Ascending aorta (tissue), 2 donors: ENCODE measurements at regions not wholly inside any gene's neighbourhood (a gene's known extent, or its start where the extent isn't known, plus 50 kb on each side); places are given as distances from the start of the nearest gene placed in this dataset.

ENCODE experiments used
- DNase-seq, 2 donors: peaks; one replicate each; pipeline ENCODE4 v3.0.0-alpha.2; 2019; ENCODE audit warnings: low spot score in 2 of 2
- H3K27ac ChIP-seq, 2 donors: fragments of 200-600 bp; sonication (generic); one replicate each; pipeline ENCODE4 v1.5.1; 2016 to 2017; ENCODE audit warnings: mild to moderate bottlenecking in 1 of 2
- H3K27me3 ChIP-seq: fragments of 200-600 bp; sonication (generic); one replicate; pipeline ENCODE4 v1.5.1; 2017
- H3K36me3 ChIP-seq, 2 donors: fragments of 200-600 bp; sonication (generic); one replicate each; pipeline ENCODE4 v1.5.1; 2016
- H3K4me1 ChIP-seq, 2 donors: fragments of 200-600 bp; sonication (generic); one replicate each; pipeline ENCODE4 v1.5.1; 2016 to 2017; ENCODE audit warnings: mild to moderate bottlenecking in 1 of 2
- H3K4me3 ChIP-seq, 2 donors: fragments of 200-600 bp; sonication (generic); one replicate each; pipeline ENCODE4 v1.5.1; 2016 to 2017; ENCODE audit warnings: mild to moderate bottlenecking in 1 of 2
- H3K9me3 ChIP-seq, 2 donors: fragments of 200-600 bp; sonication (generic); one replicate each; pipeline ENCODE4 v1.5.1; 2016
- intact Hi-C: fragments of 100-400 bp; cut with DNase I; formaldehyde crosslinking; loops from one replicate; pipeline ENCODE4 v1.15.1; 2023
- TF ChIP-seq, protein P1 (sequence below), 3 experiments: fragments of 200-600 bp in 2 of 3; fragments of 450-650 bp in 1 of 3; sonication (generic) in 2 of 3; IDR thresholded peaks; one replicate each; pipeline ENCODE4 v1.5.1; 2016 to 2019; ENCODE audit warnings: antibody characterized with exemption in 3 of 3, mild to moderate bottlenecking in 1 of 3, moderate library complexity in 1 of 3

GRCh38 chr2:147122944-147123343 lies 721.9 kb upstream of the ACVR2A start:
- Histone ChIP-seq H3K9me3 (no peaks in the 10 kb centered on the region), H3K4me1 (no peaks in the 10 kb centered on the region), H3K27ac (no peak overlapping the region), H3K4me3 (no peak overlapping the region), H3K36me3 (no peaks in the 10 kb centered on the region), H3K27me3 (no peaks in the 10 kb centered on the region)
- TF ChIP-seq, protein P1, sequence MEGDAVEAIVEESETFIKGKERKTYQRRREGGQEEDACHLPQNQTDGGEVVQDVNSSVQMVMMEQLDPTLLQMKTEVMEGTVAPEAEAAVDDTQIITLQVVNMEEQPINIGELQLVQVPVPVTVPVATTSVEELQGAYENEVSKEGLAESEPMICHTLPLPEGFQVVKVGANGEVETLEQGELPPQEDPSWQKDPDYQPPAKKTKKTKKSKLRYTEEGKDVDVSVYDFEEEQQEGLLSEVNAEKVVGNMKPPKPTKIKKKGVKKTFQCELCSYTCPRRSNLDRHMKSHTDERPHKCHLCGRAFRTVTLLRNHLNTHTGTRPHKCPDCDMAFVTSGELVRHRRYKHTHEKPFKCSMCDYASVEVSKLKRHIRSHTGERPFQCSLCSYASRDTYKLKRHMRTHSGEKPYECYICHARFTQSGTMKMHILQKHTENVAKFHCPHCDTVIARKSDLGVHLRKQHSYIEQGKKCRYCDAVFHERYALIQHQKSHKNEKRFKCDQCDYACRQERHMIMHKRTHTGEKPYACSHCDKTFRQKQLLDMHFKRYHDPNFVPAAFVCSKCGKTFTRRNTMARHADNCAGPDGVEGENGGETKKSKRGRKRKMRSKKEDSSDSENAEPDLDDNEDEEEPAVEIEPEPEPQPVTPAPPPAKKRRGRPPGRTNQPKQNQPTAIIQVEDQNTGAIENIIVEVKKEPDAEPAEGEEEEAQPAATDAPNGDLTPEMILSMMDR (IDR thresholded peaks at IDR 0.05) = no peak
- no peak for DNase-seq
- intact Hi-C loops = no loop called here

GRCh38 chr2:147110962-147111361 lies 733.9 kb upstream of the ACVR2A start:
- H3K4me3 ChIP-seq = no peak overlapping the region
- intact Hi-C loops = no loop called here
- TF ChIP-seq, protein P1 (IDR thresholded peaks at IDR 0.05) = no peak
- H3K36me3 ChIP-seq = no peaks in the 10 kb centered on the region
- no peaks in the 10 kb centered on the region for H3K4me1 ChIP-seq
- H3K27me3 ChIP-seq = no peaks in the 10 kb centered on the region
- peaks cover 0 to 4% of the 10 kb centered on the region in 2 donors for H3K9me3 ChIP-seq
- DNase-seq = no peak
- H3K27ac ChIP-seq = no peak overlapping the region

DNA sequence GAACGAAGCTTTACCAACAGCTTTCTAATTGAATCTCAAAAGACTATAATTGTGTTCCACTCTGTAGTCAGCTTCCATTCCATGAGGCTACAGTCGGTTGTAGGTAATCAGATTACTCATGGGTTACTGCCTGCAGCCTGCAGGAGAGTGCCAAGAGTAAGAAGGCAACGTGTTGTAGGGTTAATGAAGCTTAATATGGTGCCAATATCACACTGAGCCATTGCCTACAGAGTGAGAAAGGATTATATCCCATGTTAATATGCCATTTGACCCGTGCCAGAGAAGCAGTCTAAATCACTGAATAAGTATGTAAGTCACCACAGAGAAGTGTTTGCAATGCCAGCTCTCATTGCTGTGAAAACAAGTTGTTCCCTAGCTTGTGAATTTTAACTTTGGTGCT lies 734.5 kb upstream of the ACVR2A start:
- H3K27me3 ChIP-seq = no peaks in the 10 kb centered on the region

DNA sequence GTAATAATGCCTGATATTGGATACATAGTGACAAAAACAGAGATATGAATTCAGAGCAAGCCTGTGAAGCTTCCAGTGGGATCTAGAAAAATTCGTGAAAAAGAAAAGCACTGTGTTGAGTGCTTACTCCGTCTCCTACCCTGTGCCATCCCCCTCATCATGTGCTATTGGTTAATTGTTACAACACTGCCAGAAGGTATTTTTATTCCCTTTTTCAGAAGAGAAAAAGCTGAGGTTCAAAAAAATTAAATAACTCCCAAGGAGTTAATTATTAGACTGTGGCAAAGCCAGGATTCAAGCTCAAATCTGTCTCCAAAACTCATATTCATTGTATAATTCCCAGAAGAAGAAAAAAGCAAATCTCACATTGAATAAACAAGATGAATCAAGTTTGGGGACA lies 735.5 kb upstream of the ACVR2A start:
- Histone ChIP-seq H3K9me3 (no peaks in the 10 kb centered on the region), H3K36me3 (no peaks in the 10 kb centered on the region), H3K4me1 (no peaks in the 10 kb centered on the region), H3K4me3 (no peak overlapping the region), H3K27ac (no peak overlapping the region), H3K27me3 (no peaks in the 10 kb centered on the region)
- intact Hi-C loops = no loop called here
- TF ChIP-seq, protein P1 (IDR thresholded peaks at IDR 0.05) = no peak
- DNase-seq = no peak

More for the DNA sequence above, 734.5 kb upstream of the ACVR2A start:
- no peak overlapping the region for H3K4me3 ChIP-seq
- no peaks in the 10 kb centered on the region for H3K4me1 ChIP-seq
- DNase-seq = no peak
- TF ChIP-seq, protein P1 (IDR thresholded peaks at IDR 0.05) = no peak
- no peaks in the 10 kb centered on the region for H3K36me3 ChIP-seq
- intact Hi-C loops = no loop called here
- no peak overlapping the region for H3K27ac ChIP-seq
- H3K9me3 ChIP-seq = peaks cover 0 to 4% of the 10 kb centered on the region in 2 donors

- Histone ChIP-seq H3K27me3 (no peaks in the 10 kb centered on the region), H3K4me1 (no peaks in the 10 kb centered on the region), H3K4me3 (no peak overlapping the region), H3K36me3 (no peaks in the 10 kb centered on the region), H3K9me3 (no peaks in the 10 kb centered on the region), H3K27ac (no peak overlapping the region)
- no peak for DNase-seq
- TF ChIP-seq, protein P1 (IDR thresholded peaks at IDR 0.05) = no peak
- intact Hi-C loops = no loop called here
Observed at GRCh38 chr2:147108548-147108947, 736.3 kb upstream of the ACVR2A start.
